Natural killer cell (primary cell): ENCODE measurements at regions not wholly inside any gene's neighbourhood (a gene's known extent, or its start where the extent isn't known, plus 50 kb on each side); places are given as distances from the start of the nearest gene placed in this dataset.

Source experiments
- ATAC-seq, 3 donors: fragments of 150-1000 bp in 2 of 3; fragments of 200-7000 bp in 1 of 3; cut with Tn5 transposase; 1 replicate in 1 of 3; 2 replicates in 2 of 3; pipeline ENCODE4 v1.10.0; 2021; ENCODE audit warnings: mild to moderate bottlenecking in 2 of 3, moderate library complexity in 2 of 3
- DNase-seq, 2 donors: peaks; one replicate each; pipeline versions ENCODE4 v3.0.0 to v3.0.0-alpha.2; 2013 to 2021; ENCODE audit warnings: mixed read lengths in 1 of 2
- H3K27ac ChIP-seq: one replicate; pipeline ENCODE4 v1.5.1; 2013; ENCODE audit warnings: mild to moderate bottlenecking, low read length
- H3K27me3 ChIP-seq: one replicate; pipeline ENCODE4 v1.6.1; 2013; ENCODE audit warnings: low read length; ENCODE audit not compliant: control insufficient read depth, insufficient read depth
- H3K36me3 ChIP-seq: one replicate; pipeline ENCODE4 v1.6.1; 2013; ENCODE audit warnings: low read length; ENCODE audit not compliant: control insufficient read depth, insufficient read depth
- H3K4me1 ChIP-seq: one replicate; pipeline ENCODE4 v1.6.1; 2013; ENCODE audit warnings: low read length; ENCODE audit not compliant: control insufficient read depth, insufficient read depth
- H3K4me3 ChIP-seq: one replicate; pipeline ENCODE4 v1.5.1; 2013; ENCODE audit warnings: low read length
- H3K9me3 ChIP-seq: one replicate; pipeline ENCODE4 v1.6.1; 2013; ENCODE audit warnings: low read length; ENCODE audit not compliant: control insufficient read depth, insufficient read depth
- H3K27ac Mint-ChIP-seq, 2 donors: one replicate each; pipeline ENCODE4 v1.8.0; 2022; ENCODE audit warnings: mild to moderate bottlenecking in 2 of 2, mixed read lengths in 2 of 2, moderate library complexity in 1 of 2
- H3K27me3 Mint-ChIP-seq, 2 donors: one replicate each; pipeline ENCODE4 v1.8.0; 2022; ENCODE audit warnings: low read depth in 2 of 2, mixed read lengths in 2 of 2
- H3K36me3 Mint-ChIP-seq: one replicate; pipeline ENCODE4 v1.8.0; 2022; ENCODE audit warnings: mixed read lengths
- H3K4me1 Mint-ChIP-seq, 2 donors: one replicate each; pipeline ENCODE4 v1.8.0; 2022; ENCODE audit warnings: mixed read lengths in 2 of 2
- H3K4me3 Mint-ChIP-seq: one replicate; pipeline ENCODE4 v1.8.0; 2022; ENCODE audit warnings: mild to moderate bottlenecking, moderate library complexity, mixed read lengths
- H3K9me3 Mint-ChIP-seq, 2 donors: one replicate each; pipeline ENCODE4 v1.8.0; 2022; ENCODE audit warnings: mixed read lengths in 2 of 2
- WGBS: methylation state at CpG from one replicate; pipeline ENCODE4 v1.1.7; 2013; ENCODE audit warnings: missing lambda C conversion rate; ENCODE audit not compliant: insufficient coverage; 5-methylcytosine and 5-hydroxymethylcytosine counted together
- intact Hi-C: fragments of 100-400 bp; cut with micrococcal nuclease; formaldehyde crosslinking; loops from one replicate; pipeline ENCODE4 v1.14.2; 2022
- TF ChIP-seq, protein P1 (sequence below): fragments of 200-600 bp; IDR thresholded peaks from one replicate; pipeline ENCODE4 v1.8.0; 2022; ENCODE audit warnings: antibody characterized with exemption

DNA sequence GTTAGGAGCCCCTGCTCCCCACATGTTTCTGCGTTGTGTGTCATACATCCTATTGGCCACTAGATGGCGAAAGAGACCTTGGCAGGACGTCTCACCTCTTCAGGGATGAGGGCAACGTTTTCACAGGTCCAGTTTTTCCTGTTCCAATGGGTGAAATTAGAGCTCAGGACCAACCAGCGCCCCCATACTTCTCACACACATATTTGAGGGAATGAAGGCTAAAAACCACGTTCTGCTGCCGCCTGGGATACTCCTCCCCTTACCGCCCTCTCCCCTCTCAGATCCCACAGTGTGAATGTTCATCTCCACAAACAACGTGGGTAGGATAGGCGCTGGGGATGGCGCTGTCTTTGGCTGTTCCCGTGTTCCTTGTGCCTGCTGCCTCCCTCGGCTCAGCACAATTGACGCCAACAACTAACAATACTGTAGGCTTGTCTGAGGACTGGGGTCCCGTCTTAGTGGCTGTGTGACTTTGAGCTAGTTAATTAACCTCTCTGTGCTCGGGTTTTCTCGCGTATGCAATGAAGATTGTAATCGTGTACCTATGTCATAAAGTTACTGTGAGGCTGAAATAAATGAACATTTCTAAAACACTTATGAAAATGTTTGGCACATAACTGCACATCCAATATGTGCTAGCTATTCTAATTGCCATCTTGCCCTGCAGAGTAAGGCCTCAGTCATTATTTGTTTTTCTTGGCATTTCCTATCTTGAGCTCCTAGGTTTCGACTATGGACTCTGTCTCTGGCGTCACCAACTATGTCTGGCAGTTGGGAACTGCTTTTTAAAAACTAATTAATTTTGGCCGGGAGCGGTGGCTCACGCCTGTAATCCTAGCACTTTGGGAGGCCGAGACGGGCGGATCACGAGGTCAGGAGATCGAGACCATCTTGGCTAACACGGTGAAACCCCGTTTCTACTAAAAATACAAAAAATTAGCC lies 181.3 kb upstream of the STK26 start:
- Mint-ChIP-seq H3K36me3 (no peaks in the 10 kb centered on the region), H3K4me3 (no peak overlapping the region), H3K27me3 (peaks cover 0 to 32% of the 10 kb centered on the region in 2 donors), H3K4me1 (peaks cover 0 to 7% of the 10 kb centered on the region in 2 donors), H3K27ac (no peak overlapping the region), H3K9me3 (no peaks in the 10 kb centered on the region)
- ATAC-seq (peak in 2 of 3 donors; percentile 76 to 92), DNase-seq (peak in 1 of 2 donors; percentile 74)
- WGBS, result 32% methylated on average over 9 of the region's 31 CpGs
- Histone ChIP-seq H3K36me3 (no peaks in the 10 kb centered on the region), H3K4me1 (peaks cover 7% of the 10 kb centered on the region), H3K9me3 (no peaks in the 10 kb centered on the region), H3K27ac (no peak overlapping the region), H3K4me3 (no peak overlapping the region), H3K27me3 (no peaks in the 10 kb centered on the region)
- intact Hi-C loops, result loop anchor here (2.0 to 5.0 kb wide), 2 partner anchors 773 to 791 kb away; no protein-coding TSS in a partner anchor
- TF ChIP-seq, protein P1, sequence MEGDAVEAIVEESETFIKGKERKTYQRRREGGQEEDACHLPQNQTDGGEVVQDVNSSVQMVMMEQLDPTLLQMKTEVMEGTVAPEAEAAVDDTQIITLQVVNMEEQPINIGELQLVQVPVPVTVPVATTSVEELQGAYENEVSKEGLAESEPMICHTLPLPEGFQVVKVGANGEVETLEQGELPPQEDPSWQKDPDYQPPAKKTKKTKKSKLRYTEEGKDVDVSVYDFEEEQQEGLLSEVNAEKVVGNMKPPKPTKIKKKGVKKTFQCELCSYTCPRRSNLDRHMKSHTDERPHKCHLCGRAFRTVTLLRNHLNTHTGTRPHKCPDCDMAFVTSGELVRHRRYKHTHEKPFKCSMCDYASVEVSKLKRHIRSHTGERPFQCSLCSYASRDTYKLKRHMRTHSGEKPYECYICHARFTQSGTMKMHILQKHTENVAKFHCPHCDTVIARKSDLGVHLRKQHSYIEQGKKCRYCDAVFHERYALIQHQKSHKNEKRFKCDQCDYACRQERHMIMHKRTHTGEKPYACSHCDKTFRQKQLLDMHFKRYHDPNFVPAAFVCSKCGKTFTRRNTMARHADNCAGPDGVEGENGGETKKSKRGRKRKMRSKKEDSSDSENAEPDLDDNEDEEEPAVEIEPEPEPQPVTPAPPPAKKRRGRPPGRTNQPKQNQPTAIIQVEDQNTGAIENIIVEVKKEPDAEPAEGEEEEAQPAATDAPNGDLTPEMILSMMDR, result peak; percentile 69

DNA sequence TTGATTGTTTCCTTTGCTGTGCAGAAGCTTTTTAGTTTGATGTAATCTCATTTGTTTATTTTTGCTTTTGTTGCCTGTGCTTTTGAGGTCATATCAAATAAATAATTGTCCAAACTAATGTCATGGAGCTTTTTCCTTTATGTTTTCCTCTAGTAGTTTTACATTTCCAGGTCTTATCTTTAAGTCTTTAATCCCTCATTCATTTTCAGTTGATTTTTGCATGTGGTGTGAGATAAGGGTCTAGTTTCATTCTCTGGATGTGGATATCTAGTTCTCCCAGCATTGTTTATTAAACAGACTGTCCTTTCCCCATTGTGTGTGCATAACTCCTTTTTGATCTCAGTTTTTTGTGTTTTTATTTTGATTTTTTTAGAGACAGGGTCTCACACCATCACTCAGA lies 179.1 kb upstream of the STK26 start:
- intact Hi-C loops, result loop anchor here (5.0 kb wide), 1 partner anchor 788 kb away; no protein-coding TSS in a partner anchor
- H3K9me3 ChIP-seq, result no peaks in the 10 kb centered on the region
- H3K36me3 ChIP-seq, result no peaks in the 10 kb centered on the region
- Mint-ChIP-seq H3K36me3 (no peaks in the 10 kb centered on the region), H3K27me3 (peaks cover 0 to 24% of the 10 kb centered on the region in 2 donors), H3K27ac (no peak overlapping the region), H3K9me3 (no peaks in the 10 kb centered on the region), H3K4me1 (peaks cover 0 to 7% of the 10 kb centered on the region in 2 donors), H3K4me3 (no peak overlapping the region)
- no peak for DNase-seq
- H3K27ac ChIP-seq, result no peak overlapping the region
- no peak overlapping the region for H3K4me3 ChIP-seq
- no peak for ATAC-seq
- TF ChIP-seq, protein P1, result no peak
- no peaks in the 10 kb centered on the region for H3K27me3 ChIP-seq
- peaks cover 7% of the 10 kb centered on the region for H3K4me1 ChIP-seq

DNA sequence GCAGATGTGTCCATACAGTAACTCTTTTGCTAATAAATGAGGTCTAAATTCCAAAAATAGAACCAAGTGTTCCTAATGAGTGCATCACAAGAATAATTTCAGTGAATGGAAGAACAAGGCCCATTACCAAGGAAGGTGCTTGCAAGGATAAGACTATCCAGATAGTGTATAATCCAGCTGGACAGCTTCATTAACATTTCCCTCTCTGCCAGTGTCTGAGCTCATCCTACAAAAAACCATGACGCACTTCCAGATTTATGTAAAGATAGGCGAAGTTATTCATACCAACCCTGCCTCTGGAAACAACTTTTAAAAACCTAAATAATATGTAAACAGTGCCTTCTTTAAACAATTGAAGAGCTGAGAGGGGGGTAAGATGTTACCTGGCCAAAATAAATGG lies 177.9 kb upstream of the STK26 start:
- DNase-seq (no peak), ATAC-seq (no peak)
- no peaks in the 10 kb centered on the region for H3K9me3 Mint-ChIP-seq
- Histone ChIP-seq H3K9me3 (no peaks in the 10 kb centered on the region), H3K4me3 (no peak overlapping the region), H3K36me3 (no peaks in the 10 kb centered on the region), H3K27ac (no peak overlapping the region), H3K4me1 (peaks cover 7% of the 10 kb centered on the region), H3K27me3 (no peaks in the 10 kb centered on the region)
- no CpG with 5 or more reads among the region's 2 CpGs for WGBS
- H3K27me3 Mint-ChIP-seq, result peaks cover 0 to 29% of the 10 kb centered on the region in 2 donors
- peaks cover 0 to 7% of the 10 kb centered on the region in 2 donors for H3K4me1 Mint-ChIP-seq
- H3K36me3 Mint-ChIP-seq, result no peaks in the 10 kb centered on the region
- no peak overlapping the region for H3K4me3 Mint-ChIP-seq
- intact Hi-C loops, result loop anchor here (5.0 kb wide), 1 partner anchor 372 kb away; the partner anchor contains the start of gene RAP2C
- TF ChIP-seq, protein P1, result no peak
- H3K27ac Mint-ChIP-seq, result no peak overlapping the region
